ENCODE measurements at regions not wholly inside any gene's neighbourhood (a gene's known extent, or its start where the extent isn't known, plus 50 kb on each side); places are given as distances from the start of the nearest gene placed in this dataset.

- DNase-seq, result no peak
Measured at GRCh38 chr13:109880371-109881346, 94.3 kb upstream of the IRS2 start.

- no peak for DNase-seq
Measured at GRCh38 chr13:109879338-109879737, 93.0 kb upstream of the IRS2 start.

GRCh38 chr13:109877809-109878208 is 91.4 kb upstream of the IRS2 start:
- DNase-seq, result no peak

GRCh38 chr13:109875746-109876145 is 89.4 kb upstream of the IRS2 start:
- DNase-seq, result no peak

- DNase-seq, result no peak
Measured at GRCh38 chr13:109874484-109875454, 88.4 kb upstream of the IRS2 start.

- DNase-seq, result no peak
Measured at GRCh38 chr13:109873351-109874123, 87.2 kb upstream of the IRS2 start.

GRCh38 chr13:109872864-109873263 is 86.5 kb upstream of the IRS2 start:
- no peak for DNase-seq

- no peak for DNase-seq
Measured at GRCh38 chr13:109870696-109871370, 84.5 kb upstream of the IRS2 start.

GRCh38 chr13:109870274-109870673 is 83.9 kb upstream of the IRS2 start:
- DNase-seq, result no peak

- peak; percentile 6 for DNase-seq
Measured at GRCh38 chr13:109869312-109870237, 83.2 kb upstream of the IRS2 start.

- DNase-seq, result no peak
Measured at GRCh38 chr13:109868578-109869311, 82.4 kb upstream of the IRS2 start.

- no peak for DNase-seq
Measured at GRCh38 chr13:109867766-109868165, 81.4 kb upstream of the IRS2 start.

GRCh38 chr13:109862627-109863026 is 76.2 kb upstream of the IRS2 start:
- DNase-seq, result no peak

- DNase-seq, result no peak
Measured at GRCh38 chr13:109859898-109860297, 73.5 kb upstream of the IRS2 start.

GRCh38 chr13:109859216-109859835 is 72.9 kb upstream of the IRS2 start:
- no peak for DNase-seq

- no peak for DNase-seq
Measured at GRCh38 chr13:109858319-109858718, 71.9 kb upstream of the IRS2 start.

GRCh38 chr13:109857803-109858202 is 71.4 kb upstream of the IRS2 start:
- DNase-seq, result no peak

- DNase-seq, result no peak
Measured at GRCh38 chr13:109857325-109857724, 70.9 kb upstream of the IRS2 start.

- DNase-seq, result no peak
Measured at GRCh38 chr13:109856350-109856749, 70.0 kb upstream of the IRS2 start.

- no peak for DNase-seq
Measured at GRCh38 chr13:109853153-109853552, 66.8 kb upstream of the IRS2 start.
